H1 (cell line): ENCODE measurements at regions not wholly inside any gene's neighbourhood (a gene's known extent, or its start where the extent isn't known, plus 50 kb on each side); places are given as distances from the start of the nearest gene placed in this dataset.

ENCODE experiments used
- CTCF ChIA-PET: fragments of 300-600 bp; sonication (Branson Sonifier 250); formaldehyde crosslinking; loops from one replicate; lab custom pipeline; 2021; ENCODE audit not compliant: partially characterized antibody; lab: Charles Lee
- POLR2A ChIA-PET: fragments of 300-600 bp; sonication (Branson Sonifier 250); formaldehyde crosslinking; loops from one replicate; lab custom pipeline; 2021; ENCODE audit warnings: inconsistent platforms; ENCODE audit not compliant: partially characterized antibody; lab: Charles Lee
- DNase-seq, 2 experiments: peaks; one replicate each; pipeline versions ENCODE4 v3.0.0 to v3.0.0-alpha.2; 2010 to 2022; ENCODE audit warnings: low spot score in 2 of 2, low read depth in 1 of 2, mixed read lengths in 1 of 2
- FAIRE-seq: peaks from 2 replicates; lab custom pipeline; 2011; peaks lifted over from hg19 to GRCh38; lab: Jason Lieb, UNC
- H2AFZ ChIP-seq: 2 replicates; pipeline ENCODE4 v1.8.1; 2012; ENCODE audit warnings: low read length, inconsistent platforms
- H2AK5ac ChIP-seq: 2 replicates; pipeline ENCODE4 v1.6.1; 2013; ENCODE audit warnings: low read depth, low read length
- H2BK120ac ChIP-seq: replicated peaks from 2 replicates; pipeline ENCODE3; 2013; ENCODE audit warnings: low read depth, low read length, inconsistent platforms
- H2BK12ac ChIP-seq: 2 replicates; pipeline ENCODE4 v1.6.1; 2013; ENCODE audit warnings: low read depth, low read length
- H2BK15ac ChIP-seq: 2 replicates; pipeline ENCODE4 v1.6.1; 2013; ENCODE audit warnings: low read length
- H2BK20ac ChIP-seq: 2 replicates; pipeline ENCODE4 v1.6.1; 2013; ENCODE audit warnings: low read length
- H2BK5ac ChIP-seq: 2 replicates; pipeline ENCODE4 v1.6.1; 2013; ENCODE audit warnings: low read depth, low read length
- H3K14ac ChIP-seq: 2 replicates; pipeline ENCODE4 v1.6.1; 2013; ENCODE audit warnings: inconsistent platforms; ENCODE audit not compliant: insufficient read length
- H3K18ac ChIP-seq: 2 replicates; pipeline ENCODE4 v1.6.1; 2013; ENCODE audit warnings: low read length; ENCODE audit errors: extremely low read depth
- H3K23ac ChIP-seq: 2 replicates; pipeline ENCODE4 v1.6.1; 2013; ENCODE audit warnings: inconsistent platforms; ENCODE audit not compliant: insufficient read length
- H3K23me2 ChIP-seq: 2 replicates; pipeline ENCODE4 v1.6.1; 2013; ENCODE audit warnings: low read depth, low read length
- H3K27ac ChIP-seq: 2 replicates; pipeline ENCODE4 v1.6.1; 2011; ENCODE audit warnings: low read depth, low read length, inconsistent platforms
- H3K27me3 ChIP-seq, 4 experiments: replicated peaks in 1 of 4; 1 replicate in 1 of 4; 2 replicates in 3 of 4; pipeline versions ENCODE4 v1.6.1 to v1.8.1; 2011 to 2013; ENCODE audit warnings: low read length in 3 of 4, mild to moderate bottlenecking in 3 of 4, inconsistent platforms in 2 of 4, mixed read lengths in 2 of 4, moderate library complexity in 1 of 4; ENCODE audit not compliant: control insufficient read depth in 3 of 4, insufficient read depth in 3 of 4; ENCODE audit errors: extremely low read depth in 1 of 4
- H3K36me3 ChIP-seq, 4 experiments: 2 replicates each; pipeline versions ENCODE4 v1.6.1 to v1.8.1; 2011 to 2013; ENCODE audit warnings: mild to moderate bottlenecking in 4 of 4, low read length in 3 of 4, moderate library complexity in 2 of 4, control low read depth in 1 of 4, inconsistent platforms in 1 of 4; ENCODE audit not compliant: insufficient read depth in 4 of 4, control insufficient read depth in 2 of 4
- H3K4ac ChIP-seq: replicated peaks from 2 replicates; pipeline ENCODE3; 2013; ENCODE audit warnings: low read length, low read depth, mixed read lengths, inconsistent platforms; ENCODE audit not compliant: insufficient read length
- H3K4me1 ChIP-seq, 4 experiments: replicated peaks in 1 of 4; 1 replicate in 1 of 4; 2 replicates in 3 of 4; pipeline versions ENCODE4 v1.6.1 to v1.8.1; 2011 to 2013; ENCODE audit warnings: low read length in 3 of 4, inconsistent platforms in 2 of 4, mixed read lengths in 1 of 4; ENCODE audit not compliant: insufficient read depth in 4 of 4, control insufficient read depth in 3 of 4
- H3K4me2 ChIP-seq, 2 experiments: 2 replicates each; pipeline versions ENCODE4 v1.6.1 to v1.8.1; 2011 to 2013; ENCODE audit warnings: low read depth in 2 of 2, low read length in 2 of 2, control low read depth in 1 of 2, inconsistent platforms in 1 of 2, mild to moderate bottlenecking in 1 of 2; ENCODE audit not compliant: insufficient read depth in 1 of 2
- H3K4me3 ChIP-seq, 4 experiments: fragments of 200-600, 300-600 bp in 1 of 4; sonication (generic), shearing (Covaris generic), sonication (Bioruptor Twin) in 1 of 4; 2 replicates each; pipeline versions ENCODE4 v1.5.1 to v1.8.1; 2011 to 2016; ENCODE audit warnings: low read length in 4 of 4, low read depth in 3 of 4, control low read depth in 2 of 4, inconsistent platforms in 2 of 4, mild to moderate bottlenecking in 2 of 4, mixed read lengths in 1 of 4, moderate library complexity in 1 of 4; ENCODE audit not compliant: insufficient read depth in 2 of 4; ENCODE audit errors: extremely low read depth in 1 of 4
- H3K56ac ChIP-seq: replicated peaks from 2 replicates; pipeline ENCODE3; 2013; ENCODE audit warnings: low read depth, mild to moderate bottlenecking, mixed read lengths, low read length, inconsistent platforms; ENCODE audit not compliant: insufficient read length
- H3K79me1 ChIP-seq: 2 replicates; pipeline ENCODE4 v1.6.1; 2013; ENCODE audit warnings: low read depth, low read length, control low read depth
- H3K79me2 ChIP-seq, 2 experiments: 2 replicates each; pipeline versions ENCODE4 v1.6.1 to v1.8.1; 2012 to 2013; ENCODE audit warnings: low read length in 2 of 2, mild to moderate bottlenecking in 2 of 2, inconsistent platforms in 1 of 2; ENCODE audit not compliant: insufficient read depth in 2 of 2, control insufficient read depth in 1 of 2
- H3K9ac ChIP-seq, 4 experiments: replicated peaks in 1 of 4; 1 replicate in 1 of 4; 2 replicates in 3 of 4; pipeline versions ENCODE4 v1.6.1 to v1.8.1; 2011 to 2013; ENCODE audit warnings: low read depth in 3 of 4, low read length in 3 of 4, control low read depth in 2 of 4, mild to moderate bottlenecking in 2 of 4, moderate library complexity in 2 of 4, inconsistent platforms in 1 of 4; ENCODE audit errors: extremely low read depth in 1 of 4
- H3K9me3 ChIP-seq, 2 experiments: 2 replicates each; pipeline versions ENCODE4 v1.6.1 to v1.8.1; 2012 to 2013; ENCODE audit warnings: mild to moderate bottlenecking in 2 of 2, moderate library complexity in 2 of 2, control low read depth in 1 of 2, inconsistent platforms in 1 of 2, low read depth in 1 of 2, low read length in 1 of 2, mixed read lengths in 1 of 2; ENCODE audit not compliant: insufficient read depth in 2 of 2
- H4K20me1 ChIP-seq, 2 experiments: replicated peaks in 1 of 2; 2 replicates each; pipeline versions ENCODE3 to v1.8.1; 2011 to 2013; ENCODE audit warnings: inconsistent platforms in 2 of 2, low read length in 2 of 2, mild to moderate bottlenecking in 1 of 2; ENCODE audit not compliant: insufficient read depth in 2 of 2, control insufficient read depth in 1 of 2
- H4K5ac ChIP-seq: 2 replicates; pipeline ENCODE4 v1.6.1; 2013; ENCODE audit warnings: low read length, low read depth, mixed read lengths, inconsistent platforms; ENCODE audit not compliant: insufficient read length
- H4K8ac ChIP-seq: 2 replicates; pipeline ENCODE4 v1.8.0; 2013; ENCODE audit warnings: mild to moderate bottlenecking, moderate library complexity, low read length, inconsistent platforms; ENCODE audit not compliant: insufficient read depth; ENCODE audit errors: extremely low read depth
- H4K91ac ChIP-seq: replicated peaks from 2 replicates; pipeline ENCODE3; 2013; ENCODE audit warnings: low read length, mixed read lengths, inconsistent platforms; ENCODE audit not compliant: insufficient read length
- CBX5 ChIP-seq: fragments of 300-800, 300-1000 bp; sonication (generic); IDR thresholded peaks from 2 replicates; pipeline ENCODE4 v1.7.1; 2016; ENCODE audit warnings: antibody characterized with exemption, low read length, low read depth
- EGR1 ChIP-seq: IDR thresholded peaks from 2 replicates; pipeline ENCODE4 v1.6.1; 2011; ENCODE audit warnings: low read depth, low read length, borderline replicate concordance
- FOSL1 ChIP-seq: IDR thresholded peaks from 2 replicates; pipeline ENCODE4 v1.6.1; 2011; ENCODE audit warnings: mild to moderate bottlenecking, low read depth, low read length, moderate library complexity; ENCODE audit not compliant: insufficient read depth
- KDM4A ChIP-seq: IDR thresholded peaks from one replicate; pipeline ENCODE4 v1.7.1; 2012; ENCODE audit warnings: low read depth, mild to moderate bottlenecking, moderate library complexity, low read length, inconsistent platforms; ENCODE audit not compliant: severe bottlenecking
- SIN3A ChIP-seq, 2 experiments: IDR thresholded peaks in 1 of 2; conservative IDR thresholded peaks in 1 of 2; 2 replicates each; pipeline ENCODE4 v1.6.1; 2011 to 2012; ENCODE audit warnings: low read length in 2 of 2, improper control_type of control experiment in 1 of 2, low read depth in 1 of 2, mild to moderate bottlenecking in 1 of 2
- SP4 ChIP-seq: IDR thresholded peaks from 2 replicates; pipeline ENCODE4 v1.6.1; 2012; ENCODE audit warnings: low read length, inconsistent platforms
- SRF ChIP-seq: IDR thresholded peaks from 2 replicates; pipeline ENCODE4 v1.6.1; 2011; ENCODE audit warnings: mild to moderate bottlenecking, low read depth, low read length, moderate library complexity
- TBP ChIP-seq: IDR thresholded peaks from 2 replicates; pipeline ENCODE4 v1.6.1; 2011; ENCODE audit warnings: low read depth, low read length, improper control_type of control experiment
- WGBS, 2 experiments: shearing (Covaris generic) in 1 of 2; methylation state at CpG; one replicate each; pipeline versions ENCODE4 v1.1.6 to v1.1.7; 2013 to 2015; ENCODE audit warnings: low lambda C conversion rate in 2 of 2, mixed read lengths in 2 of 2, inconsistent platforms in 1 of 2, low coverage in 1 of 2, missing lambda C conversion rate in 1 of 2; ENCODE audit not compliant: insufficient replicate concordance in 2 of 2, insufficient coverage in 1 of 2, insufficient read length in 1 of 2; ENCODE audit errors: extremely low coverage in 1 of 2, missing lambda C conversion rate in 1 of 2; 5-methylcytosine and 5-hydroxymethylcytosine counted together
- TF ChIP-seq, protein P1 (sequence below): IDR thresholded peaks from 2 replicates; pipeline ENCODE4 v1.6.1; 2012; ENCODE audit warnings: low read length, inconsistent platforms

DNA sequence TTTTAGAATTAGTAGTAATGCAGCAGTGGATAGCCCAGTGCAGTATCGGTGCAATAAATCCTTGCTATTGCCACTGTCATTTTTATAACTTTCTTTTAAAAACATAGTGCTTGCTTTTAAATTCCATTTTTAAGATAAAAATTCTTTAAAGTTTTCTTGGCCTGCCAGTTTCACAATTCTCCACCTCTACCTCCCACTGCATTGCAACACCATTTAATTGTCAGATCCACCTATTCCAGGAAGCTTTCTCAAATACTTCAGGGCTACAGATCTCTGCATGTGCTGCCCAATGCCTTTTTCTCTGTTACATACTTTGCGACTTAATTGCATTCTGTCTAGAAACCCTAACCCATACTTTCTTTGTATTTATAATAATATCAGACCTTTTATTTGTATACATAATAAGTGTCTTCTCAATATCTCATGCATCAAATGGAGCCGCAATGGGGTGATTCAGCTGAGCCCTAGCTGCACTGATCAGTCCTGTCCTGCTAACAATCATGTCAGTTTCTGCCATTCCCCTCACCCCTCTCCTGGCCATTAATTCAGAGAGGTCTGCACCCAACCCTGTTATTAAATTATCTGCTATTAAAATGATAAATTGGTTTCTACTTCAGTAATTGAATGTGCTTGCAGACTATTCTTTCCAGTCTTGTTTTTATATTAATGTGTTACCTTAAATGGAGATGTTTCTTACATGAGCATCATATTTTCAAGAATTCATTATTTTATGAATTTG lies 193.1 kb downstream of the SLIT2 start:
- no peak overlapping the region for H2BK20ac ChIP-seq
- no peak overlapping the region for H3K4me2 ChIP-seq
- no peak overlapping the region for H3K18ac ChIP-seq
- WGBS, 2 experiments, result 96% methylated on average over 3 of the region's 3 CpGs; no CpG with 5 or more reads in 1 of the 2 experiments
- CTCF ChIA-PET, result interaction anchor here (1.5 kb wide), 1 partner anchor 13 kb away, joined by 5 read pairs; no protein-coding TSS in a partner anchor
- no peak overlapping the region for H3K56ac ChIP-seq
- no peak overlapping the region for H3K4me3 ChIP-seq
- no peak for FAIRE-seq
- H2BK120ac ChIP-seq, result no peak overlapping the region
- no peaks in the 10 kb centered on the region for H4K20me1 ChIP-seq
- no peak overlapping the region for H2AK5ac ChIP-seq
- H3K9ac ChIP-seq, result no peak overlapping the region
- H2BK15ac ChIP-seq, result no peak overlapping the region
- H4K5ac ChIP-seq, result no peak overlapping the region
- H3K27me3 ChIP-seq, result no peaks in the 10 kb centered on the region
- no peak overlapping the region for H4K8ac ChIP-seq
- H2BK5ac ChIP-seq, result no peak overlapping the region
- no peaks in the 10 kb centered on the region for H3K79me1 ChIP-seq
- POLR2A ChIA-PET, result no interaction called here
- no peaks in the 10 kb centered on the region for H3K23me2 ChIP-seq
- H3K9me3 ChIP-seq, result no peaks in the 10 kb centered on the region
- no peaks in the 10 kb centered on the region for H3K79me2 ChIP-seq
- no peak overlapping the region for H3K27ac ChIP-seq
- no peak overlapping the region for H3K14ac ChIP-seq
- DNase-seq, result no peak
- H3K4ac ChIP-seq, result no peak overlapping the region
- no peaks in the 10 kb centered on the region for H3K4me1 ChIP-seq
- H4K91ac ChIP-seq, result no peak overlapping the region
- no peak overlapping the region for H2AFZ ChIP-seq
- H2BK12ac ChIP-seq, result no peak overlapping the region
- no peak overlapping the region for H3K23ac ChIP-seq
- no peaks in the 10 kb centered on the region for H3K36me3 ChIP-seq
- TF ChIP-seq SIN3A (conservative IDR thresholded peaks at IDR 0.05 in 1 of 2, IDR thresholded peaks at IDR 0.05 in 1 of 2; ENCODE audit: low read depth in 1 of 2, low read length in 2 of 2) (no peak), EGR1 (no peak), FOSL1 (no peak), KDM4A (no peak), SP4 (no peak), CBX5 (no peak), SRF (no peak), TBP (no peak)
- TF ChIP-seq, protein P1, sequence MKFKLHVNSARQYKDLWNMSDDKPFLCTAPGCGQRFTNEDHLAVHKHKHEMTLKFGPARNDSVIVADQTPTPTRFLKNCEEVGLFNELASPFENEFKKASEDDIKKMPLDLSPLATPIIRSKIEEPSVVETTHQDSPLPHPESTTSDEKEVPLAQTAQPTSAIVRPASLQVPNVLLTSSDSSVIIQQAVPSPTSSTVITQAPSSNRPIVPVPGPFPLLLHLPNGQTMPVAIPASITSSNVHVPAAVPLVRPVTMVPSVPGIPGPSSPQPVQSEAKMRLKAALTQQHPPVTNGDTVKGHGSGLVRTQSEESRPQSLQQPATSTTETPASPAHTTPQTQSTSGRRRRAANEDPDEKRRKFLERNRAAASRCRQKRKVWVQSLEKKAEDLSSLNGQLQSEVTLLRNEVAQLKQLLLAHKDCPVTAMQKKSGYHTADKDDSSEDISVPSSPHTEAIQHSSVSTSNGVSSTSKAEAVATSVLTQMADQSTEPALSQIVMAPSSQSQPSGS, result no peak
